Muscle layer of duodenum (tissue), 2 donors: ENCODE measurements at regions not wholly inside any gene's neighbourhood (a gene's known extent, or its start where the extent isn't known, plus 50 kb on each side); places are given as distances from the start of the nearest gene placed in this dataset.

Experiments used
- H3K27ac ChIP-seq: one replicate; pipeline ENCODE4 v1.7.0; 2013; ENCODE audit warnings: mild to moderate bottlenecking, low read length
- H3K27me3 ChIP-seq: one replicate; pipeline ENCODE4 v1.7.0; 2013; ENCODE audit warnings: low read depth, mild to moderate bottlenecking, control low read depth, low read length
- H3K36me3 ChIP-seq, 2 donors: one replicate each; pipeline ENCODE4 v1.7.0; 2013; ENCODE audit warnings: low read length in 2 of 2, control low read depth in 1 of 2, mild to moderate bottlenecking in 1 of 2; ENCODE audit not compliant: insufficient read depth in 2 of 2, control insufficient read depth in 1 of 2
- H3K4me1 ChIP-seq, 2 donors: one replicate each; pipeline ENCODE4 v1.7.0; 2013; ENCODE audit warnings: low read length in 2 of 2, mild to moderate bottlenecking in 2 of 2, control low read depth in 1 of 2, moderate library complexity in 1 of 2; ENCODE audit not compliant: insufficient read depth in 2 of 2, control insufficient read depth in 1 of 2
- H3K4me3 ChIP-seq, 2 donors: one replicate each; pipeline ENCODE4 v1.7.0; 2013; ENCODE audit warnings: low read length in 2 of 2, low read depth in 1 of 2, mild to moderate bottlenecking in 1 of 2
- H3K9me3 ChIP-seq, 2 donors: one replicate each; pipeline ENCODE4 v1.7.0; 2013; ENCODE audit warnings: low read length in 2 of 2, control low read depth in 1 of 2, mild to moderate bottlenecking in 1 of 2; ENCODE audit not compliant: control insufficient read depth in 1 of 2
- donor health status: healthy.

- Histone ChIP-seq H3K9me3 (no peaks in the 10 kb centered on the region), H3K27me3 (no peaks in the 10 kb centered on the region), H3K27ac (no peak overlapping the region), H3K36me3 (no peaks in the 10 kb centered on the region), H3K4me1 (no peaks in the 10 kb centered on the region), H3K4me3 (no peak overlapping the region)
Observed at GRCh38 chr7:47677093-47677492, 95.2 kb upstream of the TNS3 start.

DNA sequence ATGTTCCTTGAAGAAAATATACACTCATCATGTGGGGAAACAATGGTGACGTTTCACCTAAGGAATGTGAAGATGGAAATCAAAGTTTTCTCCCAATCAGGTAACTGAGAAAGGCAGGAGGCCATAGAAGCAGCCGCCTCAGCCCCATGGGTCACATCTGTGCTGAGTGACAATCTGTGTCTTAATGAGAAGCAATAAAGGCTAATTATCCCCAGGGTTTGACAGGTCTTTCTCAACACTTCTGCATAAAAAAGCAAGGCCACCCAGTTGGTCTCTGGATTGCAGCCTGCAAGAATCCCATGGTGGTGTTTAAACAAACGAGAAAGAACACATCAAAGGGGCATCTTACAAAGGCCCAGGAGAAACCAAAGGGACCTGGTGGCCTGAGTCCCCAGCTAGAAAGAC is 91.1 kb upstream of the TNS3 start:
- Histone ChIP-seq H3K27ac (no peak overlapping the region), H3K36me3 (no peaks in the 10 kb centered on the region), H3K27me3 (no peaks in the 10 kb centered on the region)

GRCh38 chr7:47672271-47672791 is 90.4 kb upstream of the TNS3 start:
- H3K9me3 ChIP-seq = no peaks in the 10 kb centered on the region
- H3K4me1 ChIP-seq = peaks cover 0 to 3% of the 10 kb centered on the region in 2 donors
- no peak overlapping the region for H3K4me3 ChIP-seq
- H3K27ac ChIP-seq = no peak overlapping the region
- H3K27me3 ChIP-seq = no peaks in the 10 kb centered on the region
- no peaks in the 10 kb centered on the region for H3K36me3 ChIP-seq

More for the DNA sequence above, 91.1 kb upstream of the TNS3 start:
- Histone ChIP-seq H3K4me1 (peaks cover 0 to 3% of the 10 kb centered on the region in 2 donors), H3K4me3 (no peak overlapping the region), H3K9me3 (no peaks in the 10 kb centered on the region)

GRCh38 chr7:47671358-47671757 is 89.4 kb upstream of the TNS3 start:
- Histone ChIP-seq H3K4me3 (no peak overlapping the region), H3K27me3 (no peaks in the 10 kb centered on the region), H3K36me3 (no peaks in the 10 kb centered on the region), H3K9me3 (no peaks in the 10 kb centered on the region), H3K27ac (no peak overlapping the region), H3K4me1 (peaks cover 0 to 3% of the 10 kb centered on the region in 2 donors)

DNA sequence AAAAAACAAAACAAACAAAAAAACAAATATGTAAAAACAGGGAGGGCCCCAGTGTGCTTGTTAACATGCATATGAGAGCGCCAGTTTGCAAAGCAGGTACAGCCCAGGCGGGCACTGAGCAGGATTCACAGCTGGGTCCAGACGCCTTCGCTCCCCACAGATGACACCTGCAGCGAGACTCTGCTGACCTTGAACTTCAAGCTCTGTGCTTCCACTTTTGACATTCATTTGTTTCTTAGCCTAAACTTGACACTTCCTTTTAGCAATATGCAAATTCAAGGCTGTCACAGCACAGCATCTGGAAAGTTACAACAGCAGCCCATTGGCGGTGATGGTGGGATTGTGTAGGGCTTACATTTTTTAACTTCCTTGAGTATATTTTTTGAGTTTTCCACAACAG is 88.8 kb upstream of the TNS3 start:
- Histone ChIP-seq H3K9me3 (no peaks in the 10 kb centered on the region), H3K27ac (no peak overlapping the region), H3K36me3 (no peaks in the 10 kb centered on the region), H3K4me1 (peaks cover 0 to 3% of the 10 kb centered on the region in 2 donors), H3K27me3 (no peaks in the 10 kb centered on the region), H3K4me3 (no peak overlapping the region)

- Histone ChIP-seq H3K27ac (peak overlapping the region; percentile 53), H3K9me3 (no peaks in the 10 kb centered on the region), H3K36me3 (no peaks in the 10 kb centered on the region), H3K27me3 (no peaks in the 10 kb centered on the region), H3K4me3 (no peak overlapping the region), H3K4me1 (peaks cover 0 to 3% of the 10 kb centered on the region in 2 donors)
Observed at GRCh38 chr7:47669901-47670384, 88.0 kb upstream of the TNS3 start.

DNA sequence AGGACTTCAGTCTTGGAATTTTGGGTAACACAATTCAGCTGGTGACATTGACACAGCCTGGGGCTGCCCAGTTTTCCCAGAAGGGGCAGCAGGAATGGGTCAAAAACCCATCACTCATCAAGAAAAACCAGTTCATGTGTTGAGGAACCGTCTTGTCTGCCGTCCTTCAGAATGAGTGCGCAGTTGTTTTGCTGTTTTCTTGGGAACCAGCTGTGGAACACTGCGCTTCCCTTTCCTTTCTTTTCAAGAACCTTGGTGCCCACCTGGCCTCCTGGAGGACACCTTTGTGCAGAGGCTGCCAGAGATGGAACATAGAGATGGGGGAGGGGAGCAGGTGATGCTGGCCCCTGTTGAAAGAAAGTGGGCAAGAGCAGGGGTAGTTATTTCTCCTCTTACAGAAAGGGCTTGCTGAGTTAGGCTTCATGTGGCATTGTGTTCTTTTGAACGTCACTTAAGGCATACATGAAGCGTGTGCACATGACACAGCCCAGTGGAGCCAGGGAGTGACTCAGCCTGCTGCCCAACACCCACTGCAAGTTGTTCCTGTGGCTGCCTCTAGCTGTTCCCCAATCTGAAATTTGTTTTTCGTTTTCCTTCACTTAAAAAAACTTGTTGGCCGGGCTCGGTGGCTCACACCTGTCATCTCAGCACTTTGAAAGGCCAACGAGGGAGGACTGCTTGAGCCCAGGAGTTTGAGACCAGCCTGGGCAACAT is 87.4 kb upstream of the TNS3 start:
- no peaks in the 10 kb centered on the region for H3K27me3 ChIP-seq
- H3K4me3 ChIP-seq = no peak overlapping the region
- no peaks in the 10 kb centered on the region for H3K36me3 ChIP-seq
- peak overlapping the region; percentile 53 for H3K27ac ChIP-seq
- peaks cover 0 to 3% of the 10 kb centered on the region in 2 donors for H3K4me1 ChIP-seq
- no peaks in the 10 kb centered on the region for H3K9me3 ChIP-seq

DNA sequence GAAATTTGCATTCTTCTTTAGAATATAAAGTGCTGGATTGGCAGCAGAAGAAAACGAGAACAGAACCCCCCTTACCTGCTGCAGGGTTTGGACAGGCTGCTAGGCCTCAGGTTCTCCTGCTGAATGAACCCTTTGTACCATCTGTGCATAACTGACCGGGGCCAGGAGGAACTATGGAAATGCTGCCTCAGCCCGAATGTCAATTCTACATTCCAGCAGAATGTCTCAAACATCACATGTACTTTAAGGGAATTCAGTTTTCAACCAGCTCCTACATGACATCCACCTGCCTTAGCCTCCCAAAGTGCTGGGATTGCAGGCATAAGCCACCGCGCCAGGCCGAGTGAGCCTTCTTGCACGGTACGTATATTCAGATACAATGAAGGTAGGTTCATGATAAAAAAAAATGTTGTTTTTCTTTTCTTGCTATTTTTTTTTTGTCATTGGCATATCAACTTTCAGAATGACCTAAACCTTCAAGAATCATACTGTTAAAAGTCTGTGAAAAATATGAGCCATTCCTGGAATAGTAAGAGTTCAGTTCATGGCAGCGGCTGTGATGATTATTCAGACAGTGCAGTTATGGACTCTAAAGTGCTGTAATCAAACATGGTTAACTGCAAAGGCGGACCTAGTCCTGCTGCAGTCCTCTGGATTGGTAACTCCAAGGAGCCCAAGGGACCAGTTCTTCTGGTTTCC is 84.4 kb upstream of the TNS3 start:
- peaks cover 0 to 3% of the 10 kb centered on the region in 2 donors for H3K4me1 ChIP-seq
- no peaks in the 10 kb centered on the region for H3K9me3 ChIP-seq
- H3K27ac ChIP-seq = no peak overlapping the region
- no peaks in the 10 kb centered on the region for H3K36me3 ChIP-seq
- no peaks in the 10 kb centered on the region for H3K27me3 ChIP-seq
- no peak overlapping the region for H3K4me3 ChIP-seq

DNA sequence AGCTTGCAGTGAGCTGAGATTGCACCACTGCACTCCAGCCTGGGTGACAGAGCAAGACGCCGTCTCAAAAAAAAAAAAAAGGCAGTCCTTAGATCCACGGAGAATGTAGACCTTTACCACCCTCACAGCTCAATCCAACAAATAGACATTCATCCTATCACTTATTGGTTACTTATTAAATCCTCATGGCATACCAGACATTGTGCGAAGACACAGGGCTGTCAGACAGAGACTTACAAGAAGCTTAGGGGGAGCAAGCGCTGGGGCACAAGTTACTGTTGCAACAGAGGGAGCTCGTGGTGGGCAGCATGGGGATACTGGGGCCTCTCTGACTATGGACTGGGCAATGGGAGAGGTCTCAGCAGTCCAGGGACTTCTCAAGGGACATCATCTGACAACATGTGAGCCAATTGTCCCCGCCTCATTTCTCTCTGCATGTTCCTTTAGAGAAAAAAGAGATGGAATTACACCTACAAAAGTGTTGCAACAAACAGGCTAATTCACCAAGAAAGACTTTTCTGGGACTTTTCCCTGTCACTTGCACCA is 82.8 kb upstream of the TNS3 start:
- H3K27me3 ChIP-seq = no peaks in the 10 kb centered on the region
- peaks cover 0 to 3% of the 10 kb centered on the region in 2 donors for H3K4me1 ChIP-seq
- H3K4me3 ChIP-seq = no peak overlapping the region
- no peak overlapping the region for H3K27ac ChIP-seq
- no peaks in the 10 kb centered on the region for H3K36me3 ChIP-seq
- H3K9me3 ChIP-seq = no peaks in the 10 kb centered on the region

GRCh38 chr7:47663851-47664250 is 81.9 kb upstream of the TNS3 start:
- Histone ChIP-seq H3K4me3 (no peak overlapping the region), H3K27ac (no peak overlapping the region), H3K36me3 (no peaks in the 10 kb centered on the region), H3K4me1 (no peaks in the 10 kb centered on the region), H3K27me3 (no peaks in the 10 kb centered on the region), H3K9me3 (no peaks in the 10 kb centered on the region)

DNA sequence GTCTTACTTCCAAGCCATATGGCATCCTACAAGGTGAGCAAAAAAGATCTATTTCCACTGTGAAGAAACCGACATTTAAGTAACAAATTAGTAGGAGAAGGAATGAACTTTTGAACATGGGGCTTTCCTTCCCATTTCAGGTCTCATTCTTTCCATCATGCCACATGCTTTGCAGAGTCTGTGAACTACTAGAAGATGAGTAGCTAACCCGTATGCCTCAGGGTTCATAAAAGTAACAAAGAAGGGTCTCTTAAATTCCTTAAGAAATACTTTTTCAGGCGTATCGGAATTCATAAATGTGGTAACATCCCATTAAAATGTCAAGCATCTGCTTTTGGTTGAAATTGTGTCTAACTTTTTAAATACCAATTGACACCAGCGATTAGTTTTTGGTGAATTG is 81.3 kb upstream of the TNS3 start:
- Histone ChIP-seq H3K36me3 (no peaks in the 10 kb centered on the region), H3K4me1 (no peaks in the 10 kb centered on the region), H3K9me3 (no peaks in the 10 kb centered on the region), H3K27ac (no peak overlapping the region), H3K27me3 (no peaks in the 10 kb centered on the region), H3K4me3 (no peak overlapping the region)
